Thyroid gland (tissue), 4 donors: ENCODE measurements at regions not wholly inside any gene's neighbourhood (a gene's known extent, or its start where the extent isn't known, plus 50 kb on each side); places are given as distances from the start of the nearest gene placed in this dataset.

Source experiments
- POLR2A ChIP-seq, 2 donors: fragments of 450-650 bp; IDR thresholded peaks; one replicate each; pipeline ENCODE4 v1.6.1; 2017; ENCODE audit warnings: antibody characterized with exemption in 2 of 2, mild to moderate bottlenecking in 2 of 2, moderate library complexity in 1 of 2
- TF ChIP-seq, protein P1 (sequence below), 6 experiments: fragments of 200-600 bp in 3 of 6; fragments of 450-650 bp in 3 of 6; sonication (generic) in 3 of 6; IDR thresholded peaks; one replicate each; pipeline ENCODE4 v1.5.1; 2016 to 2019; ENCODE audit warnings: antibody characterized with exemption in 6 of 6, mild to moderate bottlenecking in 2 of 6, inconsistent platforms in 1 of 6, moderate library complexity in 1 of 6

DNA sequence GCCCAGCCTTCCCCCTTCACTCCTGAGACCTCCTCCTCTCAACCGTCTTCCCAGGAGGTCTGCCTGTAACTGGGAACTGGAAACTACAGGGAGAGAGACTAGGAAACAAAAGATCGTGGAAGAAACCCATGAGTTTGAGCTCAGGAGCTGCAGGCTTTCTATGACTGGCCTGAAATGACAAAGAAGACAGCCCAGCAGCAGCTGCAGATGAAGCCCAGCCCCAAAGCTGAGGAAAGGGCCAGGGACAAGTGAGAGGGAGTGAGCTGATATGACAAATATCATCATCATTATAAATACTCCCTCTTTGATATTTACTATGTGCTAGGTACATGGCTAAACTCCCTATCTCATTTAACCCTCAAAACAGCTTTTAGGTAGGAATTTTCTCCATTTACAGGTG is 142.6 kb upstream of the CTTNBP2NL start:
- TF ChIP-seq POLR2A (IDR thresholded peaks at IDR 0.05) = no peak
- TF ChIP-seq, protein P1, sequence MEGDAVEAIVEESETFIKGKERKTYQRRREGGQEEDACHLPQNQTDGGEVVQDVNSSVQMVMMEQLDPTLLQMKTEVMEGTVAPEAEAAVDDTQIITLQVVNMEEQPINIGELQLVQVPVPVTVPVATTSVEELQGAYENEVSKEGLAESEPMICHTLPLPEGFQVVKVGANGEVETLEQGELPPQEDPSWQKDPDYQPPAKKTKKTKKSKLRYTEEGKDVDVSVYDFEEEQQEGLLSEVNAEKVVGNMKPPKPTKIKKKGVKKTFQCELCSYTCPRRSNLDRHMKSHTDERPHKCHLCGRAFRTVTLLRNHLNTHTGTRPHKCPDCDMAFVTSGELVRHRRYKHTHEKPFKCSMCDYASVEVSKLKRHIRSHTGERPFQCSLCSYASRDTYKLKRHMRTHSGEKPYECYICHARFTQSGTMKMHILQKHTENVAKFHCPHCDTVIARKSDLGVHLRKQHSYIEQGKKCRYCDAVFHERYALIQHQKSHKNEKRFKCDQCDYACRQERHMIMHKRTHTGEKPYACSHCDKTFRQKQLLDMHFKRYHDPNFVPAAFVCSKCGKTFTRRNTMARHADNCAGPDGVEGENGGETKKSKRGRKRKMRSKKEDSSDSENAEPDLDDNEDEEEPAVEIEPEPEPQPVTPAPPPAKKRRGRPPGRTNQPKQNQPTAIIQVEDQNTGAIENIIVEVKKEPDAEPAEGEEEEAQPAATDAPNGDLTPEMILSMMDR (IDR thresholded peaks at IDR 0.05) = no peak
